ENCODE measurements at regions not wholly inside any gene's neighbourhood (a gene's known extent, or its start where the extent isn't known, plus 50 kb on each side); places are given as distances from the start of the nearest gene placed in this dataset.

DNA sequence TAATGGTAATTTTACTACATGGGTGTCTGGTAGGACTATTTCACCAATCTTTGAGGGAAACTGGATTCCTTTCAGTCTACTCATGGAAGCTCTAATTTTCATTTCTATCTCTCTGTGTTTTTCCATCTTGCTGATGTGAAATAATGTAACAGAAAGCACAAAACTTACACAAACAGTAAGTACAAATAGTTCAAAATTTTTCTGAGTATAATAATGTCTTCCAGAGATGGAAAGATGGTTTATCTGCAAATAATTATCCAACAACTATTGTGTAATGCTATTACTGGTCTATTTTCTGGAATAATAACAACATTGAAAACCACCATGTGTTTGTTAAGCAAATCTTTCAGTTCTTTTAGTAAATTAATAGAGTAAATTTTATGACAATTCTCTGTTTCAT is 565.8 kb upstream of the MGMT start:
- no peak for FAIRE-seq
- H3K9me3 ChIP-seq (replicated peaks; ENCODE audit: control insufficient read depth, insufficient read depth, low read length) = no peaks in the 10 kb centered on the region
- no peak overlapping the region for H3K27ac ChIP-seq (ENCODE audit: insufficient read depth, low read depth, low read length)
- intact Hi-C loops (cut with micrococcal nuclease) (no loop called here), dilution Hi-C loops (cut with MboI; ENCODE audit: extremely low pct_ligation_motif_present, low sequenced_read_pairs) (no loop called here)
- no peaks in the 10 kb centered on the region for H3K79me2 ChIP-seq (ENCODE audit: control insufficient read depth, insufficient read depth, low read length)
- CTCF ChIA-PET = no interaction called here
- no peak overlapping the region for H3K9ac ChIP-seq (replicated peaks; ENCODE audit: extremely low read depth, insufficient read depth, low read length)
- H2AFZ ChIP-seq (ENCODE audit: low read depth, low read length) = no peak overlapping the region
- POLR2A ChIA-PET = no interaction called here
- H3K4me1 ChIP-seq (ENCODE audit: control insufficient read depth, extremely low read depth, insufficient read depth, low read length) = no peaks in the 10 kb centered on the region
- BruUV-seq (replicated peaks) = no TSS peak
- TF ChIP-seq GATA2 (IDR thresholded peaks at IDR 0.05; ENCODE audit: insufficient read depth, insufficient read length, low read depth, low read length) (no peak), POLR2AphosphoS5 (IDR thresholded peaks at IDR 0.05; ENCODE audit: insufficient read depth, low read depth, low read length) (no peak), FOS (IDR thresholded peaks at IDR 0.05; ENCODE audit: borderline replicate concordance, insufficient read depth, low read length) (no peak), MYC (IDR thresholded peaks at IDR 0.05; ENCODE audit: low read depth, low read length) (no peak), CTCF (IDR thresholded peaks at IDR 0.05; ENCODE audit: extremely low read depth in 1 of 2, insufficient read depth in 1 of 2, low read depth in 1 of 2, low read length in 2 of 2) (no peak), MAX (IDR thresholded peaks at IDR 0.05; ENCODE audit: insufficient read depth, insufficient read length) (no peak), EZH2 (IDR thresholded peaks at IDR 0.05; ENCODE audit: borderline replicate concordance, low read depth, low read length, severe bottlenecking) (no peak), JUN (IDR thresholded peaks at IDR 0.05; ENCODE audit: borderline replicate concordance, insufficient read depth, insufficient read length, low read depth) (no peak), POLR2A (IDR thresholded peaks at IDR 0.05; ENCODE audit: low read depth, low read length) (no peak)
- H4K20me1 ChIP-seq (replicated peaks; ENCODE audit: control insufficient read depth, extremely low read depth, insufficient read depth, low read length) = no peaks in the 10 kb centered on the region
- H3K36me3 ChIP-seq (ENCODE audit: control insufficient read depth in 2 of 2, extremely low read depth in 1 of 2, insufficient read depth in 2 of 2, low read length in 2 of 2) = no peaks in the 10 kb centered on the region
- DNase-seq (ENCODE audit: low read depth, low spot score) = no peak
- no peaks in the 10 kb centered on the region for H3K9me1 ChIP-seq (replicated peaks; ENCODE audit: control insufficient read depth, extremely low read depth, insufficient read depth, low read length)
- H3K27me3 ChIP-seq (ENCODE audit: control insufficient read depth in 2 of 2, insufficient read depth in 2 of 2, low read length in 2 of 2) = no peaks in the 10 kb centered on the region
- H3K4me2 ChIP-seq (ENCODE audit: insufficient read depth, low read length) = no peak overlapping the region
- no peak overlapping the region for H3K4me3 ChIP-seq (replicated peaks in 1 of 3; ENCODE audit: insufficient read depth in 1 of 3, low read depth in 1 of 3, low read length in 3 of 3)
